HEK293 (cell line): ENCODE measurements at regions not wholly inside any gene's neighbourhood (a gene's known extent, or its start where the extent isn't known, plus 50 kb on each side); places are given as distances from the start of the nearest gene placed in this dataset.

ENCODE experiments used
- CTCF ChIA-PET: fragments of 350-600 bp; formaldehyde crosslinking; extraction: SDS; loops from one replicate; lab custom pipeline; 2021; ENCODE audit warnings: antibody characterized with exemption; lab: Yijun Ruan, JAX
- POLR2A ChIA-PET: fragments of 300-600 bp; formaldehyde crosslinking; extraction: SDS; loops from one replicate; lab custom pipeline; 2020; ENCODE audit warnings: antibody characterized with exemption, inconsistent platforms; lab: Yijun Ruan, JAX
- H3K27ac ChIP-seq: fragments of 200-500 bp; sonication (Bioruptor generic); 2 replicates; pipeline ENCODE4 v1.5.1; 2014; ENCODE audit warnings: low read depth, low read length, control low read depth, inconsistent platforms; ENCODE audit errors: extremely low read depth
- H3K36me3 ChIP-seq, 2 experiments: fragments of 200-500 bp in 1 of 2; sonication (Bioruptor generic) in 1 of 2; 1 replicate in 1 of 2; 2 replicates in 1 of 2; pipeline ENCODE4 v1.5.1; 2014 to 2017; ENCODE audit warnings: inconsistent platforms in 2 of 2, low read length in 2 of 2; ENCODE audit not compliant: control insufficient read depth in 2 of 2, insufficient read depth in 1 of 2
- H3K4me1 ChIP-seq: fragments of 200-500 bp; sonication (Bioruptor generic); 2 replicates; pipeline ENCODE4 v1.5.1; 2014; ENCODE audit warnings: mild to moderate bottlenecking, low read length, inconsistent platforms; ENCODE audit not compliant: control insufficient read depth, insufficient read depth
- H3K4me3 ChIP-seq: 2 replicates; pipeline ENCODE4 v1.5.1; 2011; ENCODE audit warnings: low read depth, mild to moderate bottlenecking, control low read depth, low read length, moderate library complexity
- H3K9me3 ChIP-seq: fragments of 200-500 bp; sonication (Bioruptor generic); 2 replicates; pipeline ENCODE4 v1.5.1; 2014; ENCODE audit warnings: low read depth, low read length, inconsistent platforms; ENCODE audit not compliant: control insufficient read depth, insufficient read depth
- HOXC10 ChIP-seq: sonication (generic); formaldehyde crosslinking; IDR thresholded peaks from 2 replicates; pipeline ENCODE4 v1.8.1; 2023; ENCODE audit warnings: mild to moderate bottlenecking, missing genetic modification reagents
- KLF9 ChIP-seq: fragments of 450-650 bp; formaldehyde crosslinking; IDR thresholded peaks from 2 replicates; pipeline ENCODE4 v1.5.1; 2016; ENCODE audit warnings: missing biosample characterization, missing genetic modification characterization, low read depth
- PRDM1 ChIP-seq: fragments of 450-650 bp; formaldehyde crosslinking; IDR thresholded peaks from 2 replicates; pipeline ENCODE4; 2016; ENCODE audit warnings: missing biosample characterization, missing genetic modification characterization
- SALL2 ChIP-seq: fragments of 450-650 bp; formaldehyde crosslinking; IDR thresholded peaks from 2 replicates; pipeline ENCODE4 v1.5.0; 2017; ENCODE audit warnings: missing biosample characterization, mild to moderate bottlenecking, missing genetic modification characterization, borderline replicate concordance
- SCRT1 ChIP-seq: fragments of 450-650 bp; formaldehyde crosslinking; IDR thresholded peaks from 2 replicates; pipeline ENCODE4 v1.5.1; 2016; ENCODE audit warnings: missing biosample characterization, missing genetic modification characterization, borderline replicate concordance
- ZBTB21 ChIP-seq: fragments of 450-650 bp; formaldehyde crosslinking; IDR thresholded peaks from 2 replicates; pipeline ENCODE4 v1.5.1; 2017; ENCODE audit warnings: missing biosample characterization, missing genetic modification characterization
- ZBTB7A ChIP-seq: fragments of 450-650 bp; formaldehyde crosslinking; IDR thresholded peaks from 2 replicates; pipeline ENCODE4 v1.5.1; 2016; ENCODE audit warnings: low read depth, missing biosample characterization, missing genetic modification characterization
- ZFP69B ChIP-seq: fragments of 450-650 bp; formaldehyde crosslinking; IDR thresholded peaks from 2 replicates; pipeline ENCODE4 v1.5.1; 2016; ENCODE audit warnings: missing biosample characterization, missing genetic modification characterization
- ZNF148 ChIP-seq: fragments of 450-650 bp; formaldehyde crosslinking; IDR thresholded peaks from 2 replicates; pipeline ENCODE4 v1.5.0; 2017; ENCODE audit warnings: missing biosample characterization, missing genetic modification characterization, borderline replicate concordance
- ZNF155 ChIP-seq: fragments of 450-650 bp; formaldehyde crosslinking; IDR thresholded peaks from 2 replicates; pipeline ENCODE4 v1.5.1; 2016; ENCODE audit warnings: missing biosample characterization, missing genetic modification characterization
- ZNF449 ChIP-seq: fragments of 450-650 bp; formaldehyde crosslinking; IDR thresholded peaks from 2 replicates; pipeline ENCODE4 v1.5.1; 2017; ENCODE audit warnings: missing biosample characterization, mild to moderate bottlenecking, missing genetic modification characterization, moderate library complexity
- ZNF48 ChIP-seq: fragments of 450-650 bp; formaldehyde crosslinking; IDR thresholded peaks from 2 replicates; pipeline ENCODE4 v1.5.1; 2016; ENCODE audit warnings: missing biosample characterization, missing genetic modification characterization
- ZNF549 ChIP-seq: fragments of 450-650 bp; IDR thresholded peaks from 2 replicates; pipeline ENCODE4 v1.5.1; 2018; ENCODE audit warnings: missing biosample characterization, missing genetic modification characterization, mild to moderate bottlenecking, inconsistent platforms, moderate library complexity
- ZNF560 ChIP-seq: fragments of 450-650 bp; formaldehyde crosslinking; IDR thresholded peaks from 2 replicates; pipeline ENCODE4 v1.5.1; 2017; ENCODE audit warnings: missing biosample characterization, missing genetic modification characterization, borderline replicate concordance
- ZNF660 ChIP-seq: fragments of 450-650 bp; IDR thresholded peaks from 2 replicates; pipeline ENCODE4 v1.5.1; 2018; ENCODE audit warnings: missing biosample characterization, mild to moderate bottlenecking, missing genetic modification characterization
- ZNF677 ChIP-seq: fragments of 450-650 bp; IDR thresholded peaks from 2 replicates; pipeline ENCODE4 v1.5.0; 2018; ENCODE audit warnings: missing biosample characterization, mild to moderate bottlenecking, missing genetic modification characterization, moderate library complexity
- TF ChIP-seq, protein P1 (sequence below): fragments of 450-650 bp; formaldehyde crosslinking; IDR thresholded peaks from 2 replicates; pipeline ENCODE4; 2016; ENCODE audit warnings: missing biosample characterization, missing genetic modification characterization
- TF ChIP-seq, protein P2 (sequence below): fragments of 450-650 bp; formaldehyde crosslinking; IDR thresholded peaks from 2 replicates; pipeline ENCODE4 v1.5.1; 2016; ENCODE audit warnings: missing biosample characterization, missing genetic modification characterization

DNA sequence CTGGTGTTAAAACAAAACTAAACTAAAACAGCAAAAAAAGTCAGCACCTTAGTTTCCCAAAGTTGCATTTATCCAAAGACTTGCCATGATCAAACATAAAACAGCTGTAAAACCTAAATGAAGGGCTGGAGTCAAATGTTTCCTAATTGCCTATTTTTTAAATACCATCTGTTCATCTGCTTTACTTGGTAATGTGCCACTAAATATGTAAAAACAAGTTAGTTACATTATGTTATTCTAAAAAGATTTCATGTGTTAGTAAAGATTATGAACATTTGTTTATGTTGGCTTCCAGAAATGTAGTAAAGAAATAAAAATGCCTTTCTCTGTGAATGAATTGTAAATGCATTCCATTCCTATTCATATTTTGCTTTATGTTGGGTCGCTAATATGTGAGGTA lies 977.8 kb downstream of the FSTL5 start:
- H3K9me3 ChIP-seq = no peaks in the 10 kb centered on the region
- H3K4me3 ChIP-seq = no peak overlapping the region
- TF ChIP-seq SCRT1 = no peak
- H3K4me1 ChIP-seq = no peaks in the 10 kb centered on the region
- ChIA-PET CTCF (no interaction called here), POLR2A (no interaction called here)
- H3K36me3 ChIP-seq = no peaks in the 10 kb centered on the region
- H3K27ac ChIP-seq = no peak overlapping the region

GRCh38 chr4:161183729-161184128 lies 980.1 kb downstream of the FSTL5 start:
- POLR2A ChIA-PET = no interaction called here
- CTCF ChIA-PET = no interaction called here
- TF ChIP-seq ZNF449 (tag by site-specific recombination) (no peak), ZBTB21 (tag by site-specific recombination) (no peak), ZNF660 (tag by site-specific recombination) (no peak), ZNF48 (tag by site-specific recombination) (no peak), ZNF155 (no peak), ZNF148 (no peak), ZNF549 (no peak), PRDM1 (no peak), KLF9 (tag by site-specific recombination) (no peak)
- Histone ChIP-seq H3K9me3 (no peaks in the 10 kb centered on the region), H3K4me3 (no peak overlapping the region), H3K36me3 (no peaks in the 10 kb centered on the region), H3K4me1 (no peaks in the 10 kb centered on the region), H3K27ac (no peak overlapping the region)

DNA sequence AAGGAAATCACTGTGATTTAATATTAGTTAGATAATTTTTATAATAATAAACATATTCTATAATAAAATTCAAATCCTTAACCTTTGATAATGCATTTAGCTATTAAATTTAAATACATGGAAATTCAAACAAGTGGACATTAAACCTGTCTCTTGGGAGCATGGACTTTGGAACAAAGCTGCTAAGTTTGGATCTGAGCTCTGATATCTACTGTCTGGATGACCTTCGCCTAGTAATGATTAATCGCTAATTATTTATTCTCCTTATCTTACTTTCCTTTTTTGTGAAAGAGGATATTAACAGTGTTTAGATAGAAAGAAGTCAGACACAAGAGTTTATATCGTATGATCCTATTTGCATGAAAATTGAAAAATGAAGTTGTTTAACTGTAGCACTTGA lies 980.9 kb downstream of the FSTL5 start:
- Histone ChIP-seq H3K4me3 (no peak overlapping the region), H3K9me3 (no peaks in the 10 kb centered on the region), H3K4me1 (no peaks in the 10 kb centered on the region), H3K36me3 (no peaks in the 10 kb centered on the region), H3K27ac (no peak overlapping the region)
- TF ChIP-seq, protein P1, sequence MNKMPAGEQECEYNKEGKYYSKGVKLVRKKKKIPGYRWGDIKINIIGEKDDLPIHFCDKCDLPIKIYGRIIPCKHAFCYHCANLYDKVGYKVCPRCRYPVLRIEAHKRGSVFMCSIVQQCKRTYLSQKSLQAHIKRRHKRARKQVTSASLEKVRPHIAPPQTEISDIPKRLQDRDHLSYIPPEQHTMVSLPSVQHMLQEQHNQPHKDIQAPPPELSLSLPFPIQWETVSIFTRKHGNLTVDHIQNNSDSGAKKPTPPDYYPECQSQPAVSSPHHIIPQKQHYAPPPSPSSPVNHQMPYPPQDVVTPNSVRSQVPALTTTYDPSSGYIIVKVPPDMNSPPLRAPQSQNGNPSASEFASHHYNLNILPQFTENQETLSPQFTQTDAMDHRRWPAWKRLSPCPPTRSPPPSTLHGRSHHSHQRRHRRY = no peak
- TF ChIP-seq HOXC10 (CRISPR knock-in tag) (no peak), ZNF560 (tag by site-specific recombination) (no peak), ZFP69B (no peak), ZBTB7A (tag by site-specific recombination) (no peak), SALL2 (tag by site-specific recombination) (no peak), ZNF677 (no peak)
- TF ChIP-seq, protein P2, sequence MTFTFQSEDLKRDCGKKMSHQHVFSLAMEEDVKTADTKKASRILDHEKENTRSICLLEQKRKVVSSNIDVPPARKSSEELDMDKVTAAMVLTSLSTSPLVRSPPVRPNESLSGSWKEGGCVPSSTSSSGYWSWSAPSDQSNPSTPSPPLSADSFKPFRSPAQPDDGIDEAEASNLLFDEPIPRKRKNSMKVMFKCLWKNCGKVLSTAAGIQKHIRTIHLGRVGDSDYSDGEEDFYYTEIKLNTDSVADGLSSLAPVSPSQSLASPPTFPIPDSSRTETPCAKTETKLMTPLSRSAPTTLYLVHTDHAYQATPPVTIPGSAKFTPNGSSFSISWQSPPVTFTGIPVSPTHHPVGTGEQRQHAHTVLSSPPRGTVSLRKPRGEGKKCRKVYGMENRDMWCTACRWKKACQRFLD = no peak
- ChIA-PET POLR2A (no interaction called here), CTCF (no interaction called here)
